ENCODE measurements at regions not wholly inside any gene's neighbourhood (a gene's known extent, or its start where the extent isn't known, plus 50 kb on each side); places are given as distances from the start of the nearest gene placed in this dataset.

- no peak for DNase-seq (ENCODE audit: low read depth, low spot score)
These were observed 83.8 kb upstream of the SOX6 start for GRCh38 chr11:16440136-16440535.

DNA sequence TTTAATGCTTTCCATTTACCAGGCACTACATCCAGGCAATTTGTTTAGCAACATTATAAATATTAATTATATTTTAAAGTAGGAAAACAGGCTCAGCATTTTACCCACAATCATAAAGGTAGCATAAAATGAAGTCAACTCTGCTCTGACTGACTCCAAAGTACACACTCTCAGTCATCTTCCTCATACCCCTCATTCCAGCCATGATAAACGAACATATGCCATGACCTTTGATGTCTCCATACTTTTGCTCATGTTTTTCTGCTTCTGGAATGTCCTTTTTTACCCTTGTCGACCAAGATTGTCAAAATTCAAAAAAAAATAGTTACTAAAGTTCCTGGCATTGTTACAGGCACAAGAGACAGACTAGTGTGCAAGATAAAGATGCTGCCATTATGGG lies 77.7 kb upstream of the SOX6 start:
- no peak for DNase-seq (ENCODE audit: low read depth, low spot score)

- DNase-seq (ENCODE audit: low read depth, low spot score), result no peak
These were observed 74.3 kb upstream of the SOX6 start for GRCh38 chr11:16430674-16431073.

- DNase-seq (ENCODE audit: low read depth, low spot score), result no peak
These were observed 65.5 kb upstream of the SOX6 start for GRCh38 chr11:16421826-16422225.

DNA sequence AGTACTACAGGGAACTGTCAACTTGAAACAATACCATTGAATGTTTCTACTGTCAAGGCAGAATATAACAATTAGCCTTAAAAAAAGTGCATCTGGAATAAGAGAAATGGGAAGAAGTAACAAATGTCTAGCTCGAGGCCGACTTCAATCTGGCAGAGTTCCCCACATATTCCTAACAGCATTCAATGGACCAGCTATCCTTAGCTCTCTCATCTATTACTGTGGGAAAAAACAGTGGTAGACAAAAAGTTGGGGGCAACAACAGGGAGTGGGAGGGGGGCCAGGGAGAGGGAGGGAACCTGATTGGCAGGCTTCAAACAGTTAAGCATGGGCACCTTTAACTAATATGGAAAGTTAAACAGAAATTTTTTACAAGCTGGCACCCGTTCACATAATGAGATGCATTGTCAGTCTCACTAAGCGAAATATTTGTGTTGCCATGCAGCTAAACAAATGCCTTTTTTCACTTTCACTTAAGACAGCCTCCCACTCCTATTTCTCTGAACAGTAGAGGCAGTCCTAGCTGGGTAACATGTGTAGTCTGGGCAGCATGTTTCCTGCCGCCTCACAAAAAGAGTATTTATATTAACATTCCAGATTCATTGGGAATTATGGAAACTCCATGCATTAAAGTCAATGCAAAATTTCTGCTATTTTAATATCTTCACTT lies 62.2 kb upstream of the SOX6 start:
- no peak for DNase-seq (ENCODE audit: low read depth, low spot score)

DNA sequence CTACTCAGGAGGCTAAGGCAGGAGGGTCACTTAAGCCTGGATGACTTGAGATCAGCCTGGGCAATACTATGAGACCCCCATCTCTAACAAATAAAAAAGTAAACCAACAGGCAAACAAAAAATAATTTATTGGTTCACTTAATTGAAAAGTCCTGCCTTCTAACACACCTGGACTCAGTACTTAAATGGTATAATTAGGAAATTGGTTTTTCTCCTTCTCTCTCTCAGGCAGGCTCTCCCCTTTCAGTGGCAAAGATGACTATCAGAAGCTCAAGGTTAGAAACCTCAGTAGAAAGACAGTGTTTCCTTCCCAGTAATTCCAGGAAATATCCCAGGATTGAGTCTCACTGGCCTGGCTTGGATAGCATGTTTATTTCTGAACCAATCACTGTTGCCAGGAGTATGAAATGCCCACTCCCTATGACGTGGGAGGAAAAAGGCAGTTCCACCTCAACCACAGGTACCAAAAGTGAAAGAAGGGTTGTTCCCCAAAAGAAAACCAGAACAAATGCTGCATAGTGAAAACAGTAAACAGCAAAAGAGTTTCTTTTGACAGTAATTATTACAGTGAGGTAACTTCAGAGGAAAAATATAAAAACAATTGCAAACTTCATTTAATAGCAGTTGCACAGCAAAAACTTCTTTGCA lies 56.3 kb upstream of the SOX6 start:
- no peak for DNase-seq (ENCODE audit: low read depth, low spot score)

DNA sequence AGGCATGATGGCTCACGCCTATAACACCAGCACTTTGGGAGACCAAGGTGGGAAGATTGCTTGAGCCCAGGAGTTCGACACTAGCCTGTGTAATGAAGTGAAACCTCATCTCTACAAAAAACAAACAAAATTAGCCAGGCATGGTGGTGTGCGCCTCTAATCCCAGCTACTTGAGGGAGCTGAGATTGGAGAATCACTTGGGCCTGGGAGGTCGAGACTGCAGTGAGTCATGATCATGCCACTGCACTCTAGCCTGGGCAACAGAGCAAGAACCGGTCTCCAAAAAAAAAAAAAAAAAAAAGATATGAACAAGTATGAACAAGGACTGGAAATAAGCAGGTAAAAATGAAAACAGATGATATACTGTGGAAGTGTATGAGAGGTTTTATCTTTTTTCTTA lies 54.1 kb upstream of the SOX6 start:
- DNase-seq (ENCODE audit: low read depth, low spot score), result no peak

- DNase-seq (ENCODE audit: low read depth, low spot score), result no peak
These were observed 52.3 kb upstream of the SOX6 start for GRCh38 chr11:16408619-16409018.

DNA sequence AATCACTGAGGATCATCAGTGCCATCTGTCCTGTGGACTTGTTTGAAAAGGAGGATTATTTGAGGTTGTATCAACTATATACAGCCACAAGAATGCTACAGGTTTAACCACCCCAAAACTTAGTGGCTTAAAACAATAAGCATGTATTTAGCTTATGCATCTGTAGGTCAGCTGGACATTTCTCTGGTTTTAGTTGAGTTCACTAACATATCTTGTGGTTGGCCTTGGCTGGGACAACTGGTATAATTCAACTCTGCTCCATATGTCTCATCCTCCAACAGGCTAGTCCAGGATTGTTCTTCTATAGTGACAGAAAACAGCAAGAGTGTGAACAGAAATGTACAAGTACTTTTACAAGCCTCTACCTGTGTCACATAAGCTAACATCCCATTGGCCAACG lies 49.9 kb upstream of the SOX6 start:
- no peak for DNase-seq (ENCODE audit: low read depth, low spot score)
